ENCODE measurements at regions not wholly inside any gene's neighbourhood (a gene's known extent, or its start where the extent isn't known, plus 50 kb on each side); places are given as distances from the start of the nearest gene placed in this dataset.
"Not testable (repeated sequence)": the region's sequence is repeated elsewhere in the genome, so short reads cannot be mapped to it uniquely, and the experiment has no call there.

GRCh38 chr6:80592436-80592835 is 486.0 kb downstream of the BCKDHB start:
- no peaks in the 10 kb centered on the region for H3K36me3 ChIP-seq (ENCODE audit: insufficient read depth, insufficient read length, low read length)
- no peaks in the 10 kb centered on the region for H3K4me1 ChIP-seq (ENCODE audit: insufficient read depth, insufficient read length)
- H3K9ac ChIP-seq (ENCODE audit: insufficient read length, low read depth) = no peak overlapping the region
- no peak for TF ChIP-seq ZNF274 (IDR thresholded peaks at IDR 0.05; ENCODE audit: low read depth, low read length)
- TF ChIP-seq YY1 (IDR thresholded peaks at IDR 0.05; ENCODE audit: insufficient read depth, insufficient read length) = no peak
- no peak for TF ChIP-seq SUZ12 (IDR thresholded peaks at IDR 0.05; ENCODE audit: extremely low read depth, insufficient read depth, insufficient read length)
- H3K27me3 ChIP-seq (ENCODE audit: insufficient read depth, insufficient read length) = no peaks in the 10 kb centered on the region
- H3K9me3 ChIP-seq (ENCODE audit: insufficient read depth, low read length) = no peaks in the 10 kb centered on the region
- no peak overlapping the region for H3K4me3 ChIP-seq (ENCODE audit: insufficient read length, low read depth)
- DNase-seq (ENCODE audit: low read depth, low spot score) = no peak

GRCh38 chr6:80586242-80586641 is 479.8 kb downstream of the BCKDHB start:
- H3K4me3 ChIP-seq (ENCODE audit: insufficient read length, low read depth) = no peak overlapping the region
- no peaks in the 10 kb centered on the region for H3K4me1 ChIP-seq (ENCODE audit: insufficient read depth, insufficient read length)
- DNase-seq (ENCODE audit: low read depth, low spot score) = no peak
- peaks cover 8% of the 10 kb centered on the region; the same call in 1 of the 2 replicates for H3K9me3 ChIP-seq (ENCODE audit: insufficient read depth, low read length)
- no peaks in the 10 kb centered on the region for H3K27me3 ChIP-seq (ENCODE audit: insufficient read depth, insufficient read length)
- H3K9ac ChIP-seq (ENCODE audit: insufficient read length, low read depth) = no peak overlapping the region
- no peaks in the 10 kb centered on the region for H3K36me3 ChIP-seq (ENCODE audit: insufficient read depth, insufficient read length, low read length)
- TF ChIP-seq YY1 (IDR thresholded peaks at IDR 0.05; ENCODE audit: insufficient read depth, insufficient read length) (no peak), SUZ12 (IDR thresholded peaks at IDR 0.05; ENCODE audit: extremely low read depth, insufficient read depth, insufficient read length) (no peak), ZNF274 (IDR thresholded peaks at IDR 0.05; ENCODE audit: low read depth, low read length) (no peak)

GRCh38 chr6:80579391-80580023 is 473.0 kb downstream of the BCKDHB start:
- no peak for DNase-seq (ENCODE audit: low read depth, low spot score)
- Histone ChIP-seq H3K4me3 (ENCODE audit: insufficient read length, low read depth) (no peak overlapping the region), H3K9me3 (ENCODE audit: insufficient read depth, low read length) (no peaks in the 10 kb centered on the region), H3K9ac (ENCODE audit: insufficient read length, low read depth) (no peak overlapping the region), H3K36me3 (ENCODE audit: insufficient read depth, insufficient read length, low read length) (no peaks in the 10 kb centered on the region), H3K27me3 (ENCODE audit: insufficient read depth, insufficient read length) (no peaks in the 10 kb centered on the region), H3K4me1 (ENCODE audit: insufficient read depth, insufficient read length) (no peaks in the 10 kb centered on the region)
- TF ChIP-seq YY1 (IDR thresholded peaks at IDR 0.05; ENCODE audit: insufficient read depth, insufficient read length) = no peak
- no peak for TF ChIP-seq SUZ12 (IDR thresholded peaks at IDR 0.05; ENCODE audit: extremely low read depth, insufficient read depth, insufficient read length)
- TF ChIP-seq ZNF274 (IDR thresholded peaks at IDR 0.05; ENCODE audit: low read depth, low read length) = no peak

- H3K36me3 ChIP-seq (ENCODE audit: insufficient read depth, insufficient read length, low read length); DNase-seq (ENCODE audit: low read depth, low spot score); H3K4me3 ChIP-seq (ENCODE audit: insufficient read length, low read depth); H3K27me3 ChIP-seq (ENCODE audit: insufficient read depth, insufficient read length); H3K9me3 ChIP-seq (ENCODE audit: insufficient read depth, low read length); H3K4me1 ChIP-seq (ENCODE audit: insufficient read depth, insufficient read length); H3K9ac ChIP-seq (ENCODE audit: insufficient read length, low read depth): not testable (repeated sequence)
Measured at GRCh38 chr6:80573320-80573719, 466.8 kb downstream of the BCKDHB start.

- H3K9me3 ChIP-seq (ENCODE audit: insufficient read depth, low read length) = no peaks in the 10 kb centered on the region
- no peaks in the 10 kb centered on the region for H3K36me3 ChIP-seq (ENCODE audit: insufficient read depth, insufficient read length, low read length)
- TF ChIP-seq ZNF274 (IDR thresholded peaks at IDR 0.05; ENCODE audit: low read depth, low read length) = no peak
- TF ChIP-seq YY1 (IDR thresholded peaks at IDR 0.05; ENCODE audit: insufficient read depth, insufficient read length) = no peak
- no peak for TF ChIP-seq SUZ12 (IDR thresholded peaks at IDR 0.05; ENCODE audit: extremely low read depth, insufficient read depth, insufficient read length)
- no peak overlapping the region for H3K9ac ChIP-seq (ENCODE audit: insufficient read length, low read depth)
- no peak overlapping the region for H3K4me3 ChIP-seq (ENCODE audit: insufficient read length, low read depth)
- H3K27me3 ChIP-seq (ENCODE audit: insufficient read depth, insufficient read length) = no peaks in the 10 kb centered on the region
- H3K4me1 ChIP-seq (ENCODE audit: insufficient read depth, insufficient read length) = no peaks in the 10 kb centered on the region
- DNase-seq (ENCODE audit: low read depth, low spot score) = no peak
Measured at GRCh38 chr6:80566361-80566760, 459.9 kb downstream of the BCKDHB start.

- DNase-seq (ENCODE audit: low read depth, low spot score) = no peak
- Histone ChIP-seq H3K9me3 (ENCODE audit: insufficient read depth, low read length) (no peaks in the 10 kb centered on the region), H3K4me1 (ENCODE audit: insufficient read depth, insufficient read length) (no peaks in the 10 kb centered on the region), H3K36me3 (ENCODE audit: insufficient read depth, insufficient read length, low read length) (no peaks in the 10 kb centered on the region), H3K4me3 (ENCODE audit: insufficient read length, low read depth) (no peak overlapping the region), H3K27me3 (ENCODE audit: insufficient read depth, insufficient read length) (no peaks in the 10 kb centered on the region), H3K9ac (ENCODE audit: insufficient read length, low read depth) (no peak overlapping the region)
- TF ChIP-seq SUZ12 (IDR thresholded peaks at IDR 0.05; ENCODE audit: extremely low read depth, insufficient read depth, insufficient read length) (no peak), ZNF274 (IDR thresholded peaks at IDR 0.05; ENCODE audit: low read depth, low read length) (no peak), YY1 (IDR thresholded peaks at IDR 0.05; ENCODE audit: insufficient read depth, insufficient read length) (no peak)
Measured at GRCh38 chr6:80553071-80553740, 446.7 kb downstream of the BCKDHB start.

GRCh38 chr6:80550748-80551147 is 444.3 kb downstream of the BCKDHB start:
- Histone ChIP-seq H3K4me3 (ENCODE audit: insufficient read length, low read depth) (no peak overlapping the region), H3K36me3 (ENCODE audit: insufficient read depth, insufficient read length, low read length) (no peaks in the 10 kb centered on the region), H3K9me3 (ENCODE audit: insufficient read depth, low read length) (no peaks in the 10 kb centered on the region), H3K9ac (ENCODE audit: insufficient read length, low read depth) (no peak overlapping the region), H3K4me1 (ENCODE audit: insufficient read depth, insufficient read length) (no peaks in the 10 kb centered on the region), H3K27me3 (ENCODE audit: insufficient read depth, insufficient read length) (no peaks in the 10 kb centered on the region)
- DNase-seq (ENCODE audit: low read depth, low spot score) = no peak
- TF ChIP-seq YY1 (IDR thresholded peaks at IDR 0.05; ENCODE audit: insufficient read depth, insufficient read length) (no peak), ZNF274 (IDR thresholded peaks at IDR 0.05; ENCODE audit: low read depth, low read length) (no peak), SUZ12 (IDR thresholded peaks at IDR 0.05; ENCODE audit: extremely low read depth, insufficient read depth, insufficient read length) (no peak)

All from NT2/D1 (cell line).